ENCODE measurements at regions not wholly inside any gene's neighbourhood (a gene's known extent, or its start where the extent isn't known, plus 50 kb on each side); places are given as distances from the start of the nearest gene placed in this dataset.

GRCh38 chr5:159564031-159564430 is 233.7 kb upstream of the IL12B start:
- Mint-ChIP-seq H3K27ac (ENCODE audit: unreplicated experiment) (no peak overlapping the region), H3K4me1 (ENCODE audit: low read depth, unreplicated experiment) (no peaks in the 10 kb centered on the region), H3K27me3 (ENCODE audit: low read depth, unreplicated experiment) (peaks cover 18% of the 10 kb centered on the region), H3K4me3 (ENCODE audit: unreplicated experiment) (no peak overlapping the region), H3K9me3 (ENCODE audit: unreplicated experiment) (no peaks in the 10 kb centered on the region), H3K36me3 (ENCODE audit: low read depth, unreplicated experiment) (no peaks in the 10 kb centered on the region)
- no peaks in the 10 kb centered on the region for H3K79me2 ChIP-seq (ENCODE audit: insufficient read depth, low read length)
- H4K20me1 ChIP-seq (ENCODE audit: insufficient read depth, low read length), result no peaks in the 10 kb centered on the region
- FAIRE-seq, result no peak
- H3K9ac ChIP-seq (ENCODE audit: low read length), result no peak overlapping the region
- H3K4me1 ChIP-seq (ENCODE audit: insufficient read depth, low read length), result no peaks in the 10 kb centered on the region
- H3K27ac ChIP-seq (ENCODE audit: low read depth, low read length), result no peak overlapping the region
- H3K36me3 ChIP-seq (ENCODE audit: insufficient read depth, low read length), result no peaks in the 10 kb centered on the region
- peaks cover 5% of the 10 kb centered on the region for H3K27me3 ChIP-seq (ENCODE audit: insufficient read depth, low read length)
- H2AFZ ChIP-seq (ENCODE audit: low read depth, low read length), result no peak overlapping the region
- no peak overlapping the region for H3K4me3 ChIP-seq (ENCODE audit: insufficient read depth, low read depth, low read length)
- TF ChIP-seq EZH2 (IDR thresholded peaks at IDR 0.05; ENCODE audit: insufficient read depth, low read length), result no peak
- no peaks in the 10 kb centered on the region for H3K9me3 ChIP-seq (ENCODE audit: insufficient read depth, low read depth, low read length)
- DNase-seq (ENCODE audit: low read depth), result no peak
- no peak overlapping the region for H3K4me2 ChIP-seq (ENCODE audit: low read length)

- no peaks in the 10 kb centered on the region for H3K4me1 Mint-ChIP-seq (ENCODE audit: low read depth, unreplicated experiment)
- no peaks in the 10 kb centered on the region for H4K20me1 ChIP-seq (ENCODE audit: insufficient read depth, low read length)
- no peak overlapping the region for H3K27ac ChIP-seq (ENCODE audit: low read depth, low read length)
- H3K27ac Mint-ChIP-seq (ENCODE audit: unreplicated experiment), result no peak overlapping the region
- DNase-seq (ENCODE audit: low read depth) (no peak), FAIRE-seq (no peak)
- no peak for TF ChIP-seq EZH2 (IDR thresholded peaks at IDR 0.05; ENCODE audit: insufficient read depth, low read length)
- TF ChIP-seq CTCF (IDR thresholded peaks at IDR 0.05; ENCODE audit: insufficient read depth, low read depth, low read length), result no peak
- H3K79me2 ChIP-seq (ENCODE audit: insufficient read depth, low read length), result no peaks in the 10 kb centered on the region
- H3K4me1 ChIP-seq (ENCODE audit: insufficient read depth, low read length), result no peaks in the 10 kb centered on the region
- no peak overlapping the region for H2AFZ ChIP-seq (ENCODE audit: low read depth, low read length)
- H3K4me3 ChIP-seq (ENCODE audit: insufficient read depth, low read depth, low read length), result no peak overlapping the region
- no peaks in the 10 kb centered on the region for H3K36me3 Mint-ChIP-seq (ENCODE audit: low read depth, unreplicated experiment)
- peaks cover 15% of the 10 kb centered on the region for H3K27me3 Mint-ChIP-seq (ENCODE audit: low read depth, unreplicated experiment)
- peaks cover 3% of the 10 kb centered on the region for H3K27me3 ChIP-seq (ENCODE audit: insufficient read depth, low read length)
- H3K9me3 ChIP-seq (ENCODE audit: insufficient read depth, low read depth, low read length), result no peaks in the 10 kb centered on the region
- H3K4me2 ChIP-seq (ENCODE audit: low read length), result no peak overlapping the region
- no peak overlapping the region for H3K4me3 Mint-ChIP-seq (ENCODE audit: unreplicated experiment)
- H3K36me3 ChIP-seq (ENCODE audit: insufficient read depth, low read length), result no peaks in the 10 kb centered on the region
- H3K9me3 Mint-ChIP-seq (ENCODE audit: unreplicated experiment), result no peaks in the 10 kb centered on the region
- H3K9ac ChIP-seq (ENCODE audit: low read length), result no peak overlapping the region
These were observed 236.5 kb upstream of the IL12B start for GRCh38 chr5:159566832-159567231.

- Histone ChIP-seq H3K36me3 (ENCODE audit: insufficient read depth, low read length) (no peaks in the 10 kb centered on the region), H3K9ac (ENCODE audit: low read length) (no peak overlapping the region), H3K27ac (ENCODE audit: low read depth, low read length) (no peak overlapping the region), H3K9me3 (ENCODE audit: insufficient read depth, low read depth, low read length) (no peaks in the 10 kb centered on the region), H3K27me3 (ENCODE audit: insufficient read depth, low read length) (no peaks in the 10 kb centered on the region), H4K20me1 (ENCODE audit: insufficient read depth, low read length) (no peaks in the 10 kb centered on the region), H3K4me1 (ENCODE audit: insufficient read depth, low read length) (no peaks in the 10 kb centered on the region), H3K79me2 (ENCODE audit: insufficient read depth, low read length) (no peaks in the 10 kb centered on the region), H2AFZ (ENCODE audit: low read depth, low read length) (no peak overlapping the region), H3K4me2 (ENCODE audit: low read length) (no peak overlapping the region), H3K4me3 (ENCODE audit: insufficient read depth, low read depth, low read length) (no peak overlapping the region)
- peaks cover 3% of the 10 kb centered on the region for H3K4me1 Mint-ChIP-seq (ENCODE audit: low read depth, unreplicated experiment)
- no peak overlapping the region for H3K4me3 Mint-ChIP-seq (ENCODE audit: unreplicated experiment)
- FAIRE-seq (no peak), DNase-seq (ENCODE audit: low read depth) (no peak)
- no peaks in the 10 kb centered on the region for H3K9me3 Mint-ChIP-seq (ENCODE audit: unreplicated experiment)
- H3K27me3 Mint-ChIP-seq (ENCODE audit: low read depth, unreplicated experiment), result peaks cover 12% of the 10 kb centered on the region
- no peak overlapping the region for H3K27ac Mint-ChIP-seq (ENCODE audit: unreplicated experiment)
- no peaks in the 10 kb centered on the region for H3K36me3 Mint-ChIP-seq (ENCODE audit: low read depth, unreplicated experiment)
- TF ChIP-seq EZH2 (IDR thresholded peaks at IDR 0.05; ENCODE audit: insufficient read depth, low read length) (no peak), CTCF (IDR thresholded peaks at IDR 0.05; ENCODE audit: insufficient read depth, low read depth, low read length) (no peak)
These were observed 237.2 kb upstream of the IL12B start for GRCh38 chr5:159567461-159567860.
